CD8-positive, alpha-beta memory T cell (primary cell): ENCODE measurements at regions not wholly inside any gene's neighbourhood (a gene's known extent, or its start where the extent isn't known, plus 50 kb on each side); places are given as distances from the start of the nearest gene placed in this dataset.
A peak's percentile ranks its signal among the peaks of the same experiment; 100 is the strongest.

Experiments used
- CTCF ChIA-PET: fragments of 350-600 bp; sonication (Branson Sonifier 250); formaldehyde crosslinking; loops from one replicate; lab custom pipeline; 2021; ENCODE audit warnings: antibody characterized with exemption; lab: Charles Lee
- POLR2A ChIA-PET: fragments of 350-600 bp; sonication (Branson Sonifier 250); formaldehyde crosslinking; loops from one replicate; lab custom pipeline; 2021; ENCODE audit warnings: antibody characterized with exemption; lab: Charles Lee
- DNase-seq, 5 donors: peaks; one replicate each; pipeline versions ENCODE4 v3.0.0 to v3.0.0-alpha.2; 2020 to 2022; ENCODE audit warnings: mixed read lengths in 1 of 5
- H3K27ac ChIP-seq: one replicate; pipeline ENCODE4 v1.7.0; 2013; ENCODE audit warnings: low read depth, mild to moderate bottlenecking, low read length, moderate library complexity
- H3K27me3 ChIP-seq: 2 replicates; pipeline ENCODE4 v1.7.0; 2013; ENCODE audit warnings: low read length, mild to moderate bottlenecking; ENCODE audit not compliant: insufficient read depth, poor library complexity, severe bottlenecking
- H3K36me3 ChIP-seq: 2 replicates; pipeline ENCODE4 v1.7.0; 2013; ENCODE audit warnings: mild to moderate bottlenecking, low read length, moderate library complexity; ENCODE audit not compliant: insufficient read depth
- H3K4me1 ChIP-seq: 2 replicates; pipeline ENCODE4 v1.7.0; 2013; ENCODE audit warnings: mild to moderate bottlenecking, low read length, moderate library complexity; ENCODE audit not compliant: insufficient read depth
- H3K4me3 ChIP-seq: 2 replicates; pipeline ENCODE4 v1.7.0; 2013; ENCODE audit warnings: mild to moderate bottlenecking, low read length
- H3K9me3 ChIP-seq: 2 replicates; pipeline ENCODE4 v1.7.0; 2013; ENCODE audit warnings: mild to moderate bottlenecking, low read length
- H3K27ac Mint-ChIP-seq, 8 donors: one replicate each; pipeline ENCODE4 v1.8.0; 2020 to 2021; ENCODE audit warnings: mixed read lengths in 8 of 8, mild to moderate bottlenecking in 6 of 8, inconsistent platforms in 3 of 8, moderate library complexity in 3 of 8
- H3K27me3 Mint-ChIP-seq, 2 donors: one replicate each; pipeline ENCODE4 v1.8.0; 2020 to 2021; ENCODE audit warnings: mixed read lengths in 2 of 2, mild to moderate bottlenecking in 1 of 2, moderate library complexity in 1 of 2
- H3K36me3 Mint-ChIP-seq, 3 donors: one replicate each; pipeline ENCODE4 v1.8.0; 2020 to 2021; ENCODE audit warnings: mixed read lengths in 3 of 3, inconsistent platforms in 1 of 3, mild to moderate bottlenecking in 1 of 3
- H3K4me1 Mint-ChIP-seq, 3 donors: one replicate each; pipeline ENCODE4 v1.8.0; 2020 to 2021; ENCODE audit warnings: mixed read lengths in 3 of 3, inconsistent platforms in 1 of 3, mild to moderate bottlenecking in 1 of 3
- H3K4me3 Mint-ChIP-seq, 7 donors: one replicate each; pipeline ENCODE4 v1.8.0; 2020 to 2021; ENCODE audit warnings: mixed read lengths in 7 of 7, mild to moderate bottlenecking in 6 of 7, moderate library complexity in 4 of 7, inconsistent platforms in 2 of 7
- H3K9me3 Mint-ChIP-seq, 5 donors: one replicate each; pipeline ENCODE4 v1.8.0; 2020 to 2022; ENCODE audit warnings: mixed read lengths in 5 of 5, mild to moderate bottlenecking in 3 of 5, moderate library complexity in 2 of 5, inconsistent platforms in 1 of 5

DNA sequence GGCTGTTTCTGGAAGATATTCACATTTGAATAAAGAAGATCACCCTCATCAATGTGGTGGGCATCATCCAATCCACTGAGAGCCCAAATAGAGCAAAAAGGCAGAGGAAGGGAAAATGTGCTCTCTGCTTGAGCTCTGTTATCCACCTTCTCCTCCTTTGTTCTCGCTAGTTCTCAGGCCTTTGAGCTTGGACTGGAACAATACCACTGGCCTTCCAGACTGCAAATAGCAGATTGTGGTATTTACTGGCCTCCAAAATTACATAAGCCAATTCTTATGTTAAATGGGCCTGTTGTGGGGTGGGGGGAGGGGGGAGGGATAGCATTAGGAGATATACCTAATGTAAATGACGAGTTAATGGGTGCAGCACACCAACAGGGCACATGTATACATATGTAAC lies 219.3 kb downstream of the C1orf94 start:
- no peak overlapping the region for H3K4me3 Mint-ChIP-seq
- H3K36me3 Mint-ChIP-seq, result no peaks in the 10 kb centered on the region
- ChIA-PET CTCF (no interaction called here), POLR2A (no interaction called here)
- no peak overlapping the region for H3K4me3 ChIP-seq
- peaks cover 0 to 2% (median 0%) of the 10 kb centered on the region in 5 donors for H3K9me3 Mint-ChIP-seq
- H3K27ac ChIP-seq, result no peak overlapping the region
- no peaks in the 10 kb centered on the region for H3K36me3 ChIP-seq
- no peaks in the 10 kb centered on the region for H3K27me3 ChIP-seq
- no peak overlapping the region for H3K27ac Mint-ChIP-seq
- peaks cover 3 to 18% of the 10 kb centered on the region in 2 donors for H3K27me3 Mint-ChIP-seq
- no peaks in the 10 kb centered on the region for H3K9me3 ChIP-seq
- no peaks in the 10 kb centered on the region for H3K4me1 ChIP-seq
- no peak for DNase-seq
- H3K4me1 Mint-ChIP-seq, result no peaks in the 10 kb centered on the region

DNA sequence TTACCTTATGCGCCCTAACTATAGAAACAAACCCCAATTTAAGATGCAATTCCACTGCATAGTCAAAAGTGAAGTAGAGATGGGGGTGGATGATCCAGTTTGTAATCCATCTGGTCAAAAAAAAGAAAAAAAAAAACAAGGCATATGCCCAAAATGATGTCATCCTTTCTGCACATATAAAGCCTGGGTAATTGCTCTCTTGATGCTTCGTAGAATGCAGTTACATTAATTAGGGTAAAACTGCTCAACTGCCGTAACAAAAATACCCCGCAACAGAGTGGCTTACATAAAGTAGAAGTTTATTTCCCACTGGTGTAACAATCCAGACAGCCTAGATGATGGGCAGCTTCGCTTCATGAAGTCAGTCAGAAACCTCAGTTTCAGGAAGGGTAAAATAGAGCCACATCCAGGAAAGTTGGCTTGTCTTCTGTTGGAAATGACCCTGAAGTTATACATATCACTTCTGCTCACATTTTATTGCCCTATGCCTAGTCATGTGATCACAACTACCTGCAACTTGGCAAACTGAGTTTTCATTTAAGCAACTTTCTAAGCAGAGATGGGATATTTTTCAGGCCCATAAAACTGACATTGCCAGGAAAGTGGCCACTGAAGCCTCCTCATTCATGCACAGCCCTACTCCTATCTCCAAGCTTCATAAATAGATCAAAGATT lies 221.7 kb downstream of the C1orf94 start:
- no peaks in the 10 kb centered on the region for H3K36me3 ChIP-seq
- Mint-ChIP-seq H3K9me3 (no peaks in the 10 kb centered on the region), H3K27ac (no peak overlapping the region), H3K4me1 (no peaks in the 10 kb centered on the region), H3K27me3 (peaks cover 1 to 10% of the 10 kb centered on the region in 2 donors), H3K36me3 (no peaks in the 10 kb centered on the region), H3K4me3 (no peak overlapping the region)
- H3K27me3 ChIP-seq, result no peaks in the 10 kb centered on the region
- H3K9me3 ChIP-seq, result no peaks in the 10 kb centered on the region
- POLR2A ChIA-PET, result no interaction called here
- no peak overlapping the region for H3K4me3 ChIP-seq
- no peaks in the 10 kb centered on the region for H3K4me1 ChIP-seq
- CTCF ChIA-PET, result no interaction called here
- DNase-seq, result no peak
- H3K27ac ChIP-seq, result no peak overlapping the region

DNA sequence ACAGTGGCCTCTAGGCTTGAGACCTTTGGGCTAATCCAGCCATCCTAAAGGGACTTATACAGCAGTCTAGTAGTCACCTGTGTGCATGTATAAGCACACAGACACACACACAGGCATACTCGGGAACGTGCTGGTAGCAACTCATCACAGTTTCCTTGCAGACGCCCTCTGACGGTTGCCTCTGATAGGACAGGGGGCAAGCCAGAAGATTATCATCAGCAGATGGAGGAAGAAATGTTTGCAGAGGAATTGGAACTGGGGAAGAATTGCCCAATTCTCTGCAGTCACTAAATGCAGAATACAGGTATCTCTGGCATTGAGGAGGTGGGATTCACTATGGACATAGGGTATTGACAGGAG lies 222.2 kb downstream of the C1orf94 start:
- Histone ChIP-seq H3K27ac (no peak overlapping the region), H3K4me3 (no peak overlapping the region), H3K9me3 (no peaks in the 10 kb centered on the region), H3K4me1 (no peaks in the 10 kb centered on the region), H3K27me3 (no peaks in the 10 kb centered on the region), H3K36me3 (no peaks in the 10 kb centered on the region)
- no peak for DNase-seq
- no peak overlapping the region for H3K27ac Mint-ChIP-seq
- no peaks in the 10 kb centered on the region for H3K4me1 Mint-ChIP-seq
- POLR2A ChIA-PET, result no interaction called here
- CTCF ChIA-PET, result no interaction called here
- no peaks in the 10 kb centered on the region for H3K9me3 Mint-ChIP-seq
- no peaks in the 10 kb centered on the region for H3K36me3 Mint-ChIP-seq
- no peak overlapping the region for H3K4me3 Mint-ChIP-seq
- peaks cover 1 to 10% of the 10 kb centered on the region in 2 donors for H3K27me3 Mint-ChIP-seq

DNA sequence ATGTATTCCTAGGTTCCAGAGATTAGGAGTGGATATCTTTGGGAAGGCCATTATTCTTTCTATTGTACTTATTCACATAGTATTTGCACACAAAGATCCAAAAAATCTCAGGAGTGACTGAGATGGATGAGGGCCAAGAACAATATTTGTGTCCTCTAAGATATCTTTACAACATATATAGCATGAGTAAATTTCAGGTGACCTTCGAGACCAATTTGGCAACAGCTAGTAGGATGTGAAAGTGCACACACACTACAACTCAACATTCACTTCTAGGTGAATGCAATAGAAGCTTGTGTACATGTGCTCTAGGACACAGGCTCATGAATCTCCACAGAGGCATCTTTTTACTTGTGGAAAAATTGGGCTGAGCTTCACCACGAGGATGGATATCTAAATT lies 224.0 kb downstream of the C1orf94 start:
- H3K9me3 ChIP-seq, result no peaks in the 10 kb centered on the region
- POLR2A ChIA-PET, result no interaction called here
- H3K4me1 ChIP-seq, result no peaks in the 10 kb centered on the region
- Mint-ChIP-seq H3K27me3 (peaks cover 1 to 10% of the 10 kb centered on the region in 2 donors), H3K4me3 (no peak overlapping the region), H3K27ac (no peak overlapping the region), H3K36me3 (no peaks in the 10 kb centered on the region), H3K4me1 (no peaks in the 10 kb centered on the region), H3K9me3 (no peaks in the 10 kb centered on the region)
- no peak overlapping the region for H3K4me3 ChIP-seq
- DNase-seq, result no peak
- H3K27ac ChIP-seq, result no peak overlapping the region
- CTCF ChIA-PET, result no interaction called here
- no peaks in the 10 kb centered on the region for H3K27me3 ChIP-seq
- no peaks in the 10 kb centered on the region for H3K36me3 ChIP-seq

DNA sequence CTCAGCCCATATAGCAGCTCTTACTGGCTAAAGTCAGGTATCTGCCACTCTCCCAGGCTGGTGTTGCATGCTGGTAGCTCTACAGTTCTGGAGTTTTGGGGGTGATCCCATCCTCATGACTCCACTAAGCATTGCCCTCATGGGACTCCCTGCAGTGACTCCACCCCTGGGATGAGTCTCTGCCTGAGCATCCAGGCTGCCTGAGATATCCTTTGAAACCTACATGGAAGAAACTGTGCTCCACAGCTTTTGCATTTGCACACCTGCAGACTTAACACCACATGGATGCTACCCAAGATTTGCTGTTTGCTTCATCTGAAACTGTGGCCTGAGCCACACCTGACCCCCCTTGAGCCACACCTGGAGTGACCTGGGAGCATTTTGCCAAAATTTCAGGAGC lies 226.4 kb downstream of the C1orf94 start:
- Mint-ChIP-seq H3K27ac (peak overlapping the region in 1 of 8 donors; percentile 61), H3K36me3 (no peaks in the 10 kb centered on the region), H3K4me1 (no peaks in the 10 kb centered on the region), H3K4me3 (no peak overlapping the region), H3K27me3 (peaks cover 0 to 13% of the 10 kb centered on the region in 2 donors), H3K9me3 (no peaks in the 10 kb centered on the region)
- H3K4me3 ChIP-seq, result no peak overlapping the region
- ChIA-PET POLR2A (no interaction called here), CTCF (no interaction called here)
- no peaks in the 10 kb centered on the region for H3K4me1 ChIP-seq
- no peaks in the 10 kb centered on the region for H3K36me3 ChIP-seq
- H3K27ac ChIP-seq, result no peak overlapping the region
- H3K9me3 ChIP-seq, result no peaks in the 10 kb centered on the region
- no peaks in the 10 kb centered on the region for H3K27me3 ChIP-seq
- no peak for DNase-seq

GRCh38 chr1:34404804-34405203 lies 228.1 kb downstream of the C1orf94 start:
- no peaks in the 10 kb centered on the region for H3K4me1 Mint-ChIP-seq
- H3K9me3 Mint-ChIP-seq, result peaks cover 0 to 6% (median 0%) of the 10 kb centered on the region in 5 donors
- H3K36me3 Mint-ChIP-seq, result no peaks in the 10 kb centered on the region
- Histone ChIP-seq H3K27ac (no peak overlapping the region), H3K4me3 (no peak overlapping the region), H3K4me1 (no peaks in the 10 kb centered on the region), H3K27me3 (no peaks in the 10 kb centered on the region), H3K36me3 (no peaks in the 10 kb centered on the region), H3K9me3 (no peaks in the 10 kb centered on the region)
- DNase-seq, result no peak
- peaks cover 4 to 11% of the 10 kb centered on the region in 2 donors for H3K27me3 Mint-ChIP-seq
- H3K27ac Mint-ChIP-seq, result no peak overlapping the region
- CTCF ChIA-PET, result no interaction called here
- H3K4me3 Mint-ChIP-seq, result no peak overlapping the region
- POLR2A ChIA-PET, result no interaction called here

- Mint-ChIP-seq H3K36me3 (no peaks in the 10 kb centered on the region), H3K4me1 (no peaks in the 10 kb centered on the region), H3K27me3 (peaks cover 9 to 11% of the 10 kb centered on the region in 2 donors), H3K27ac (no peak overlapping the region), H3K4me3 (no peak overlapping the region), H3K9me3 (peaks cover 0 to 6% (median 0%) of the 10 kb centered on the region in 5 donors)
- CTCF ChIA-PET, result no interaction called here
- DNase-seq, result no peak
- Histone ChIP-seq H3K4me1 (no peaks in the 10 kb centered on the region), H3K36me3 (no peaks in the 10 kb centered on the region), H3K27me3 (no peaks in the 10 kb centered on the region), H3K9me3 (no peaks in the 10 kb centered on the region), H3K4me3 (no peak overlapping the region), H3K27ac (no peak overlapping the region)
- POLR2A ChIA-PET, result no interaction called here
Measured at GRCh38 chr1:34405266-34405959, 228.7 kb downstream of the C1orf94 start.

- CTCF ChIA-PET, result no interaction called here
- no peak for DNase-seq
- H3K27ac Mint-ChIP-seq, result no peak overlapping the region
- Histone ChIP-seq H3K4me1 (no peaks in the 10 kb centered on the region), H3K36me3 (no peaks in the 10 kb centered on the region), H3K27me3 (no peaks in the 10 kb centered on the region), H3K4me3 (no peak overlapping the region), H3K9me3 (no peaks in the 10 kb centered on the region), H3K27ac (no peak overlapping the region)
- no peaks in the 10 kb centered on the region for H3K36me3 Mint-ChIP-seq
- H3K9me3 Mint-ChIP-seq, result peaks cover 0 to 6% (median 0%) of the 10 kb centered on the region in 5 donors
- no peak overlapping the region for H3K4me3 Mint-ChIP-seq
- H3K27me3 Mint-ChIP-seq, result peaks cover 9 to 14% of the 10 kb centered on the region in 2 donors
- POLR2A ChIA-PET, result no interaction called here
- H3K4me1 Mint-ChIP-seq, result no peaks in the 10 kb centered on the region
Measured at GRCh38 chr1:34406377-34406776, 229.7 kb downstream of the C1orf94 start.
